Muscle layer of colon (tissue), 2 donors: ENCODE measurements at regions not wholly inside any gene's neighbourhood (a gene's known extent, or its start where the extent isn't known, plus 50 kb on each side); places are given as distances from the start of the nearest gene placed in this dataset.

Experiments
- H3K27ac ChIP-seq: one replicate; pipeline ENCODE4 v1.7.0; 2013; ENCODE audit warnings: low read depth, mild to moderate bottlenecking, low read length, moderate library complexity
- H3K27me3 ChIP-seq, 2 donors: one replicate each; pipeline ENCODE4 v1.7.0; 2013; ENCODE audit warnings: low read length in 2 of 2, mild to moderate bottlenecking in 2 of 2; ENCODE audit not compliant: insufficient read depth in 2 of 2, control insufficient read depth in 1 of 2
- H3K36me3 ChIP-seq: one replicate; pipeline ENCODE4 v1.7.0; 2013; ENCODE audit warnings: mild to moderate bottlenecking, low read length; ENCODE audit not compliant: insufficient read depth
- H3K4me1 ChIP-seq: one replicate; pipeline ENCODE4 v1.7.0; 2013; ENCODE audit warnings: mild to moderate bottlenecking, low read length; ENCODE audit not compliant: insufficient read depth
- H3K4me3 ChIP-seq, 2 donors: one replicate each; pipeline ENCODE4 v1.7.0; 2013; ENCODE audit warnings: low read length in 2 of 2, low read depth in 1 of 2, mild to moderate bottlenecking in 1 of 2, moderate library complexity in 1 of 2
- H3K9ac ChIP-seq: one replicate; pipeline ENCODE4 v1.7.0; 2013; ENCODE audit warnings: low read length
- H3K9me3 ChIP-seq: one replicate; pipeline ENCODE4 v1.7.0; 2013; ENCODE audit warnings: mild to moderate bottlenecking, low read length
- donor health status: abdominal sarcoma.
- donor health status: Adenocarcinoma of cecum.

- Histone ChIP-seq H3K36me3 (no peaks in the 10 kb centered on the region), H3K9me3 (no peaks in the 10 kb centered on the region), H3K27me3 (no peaks in the 10 kb centered on the region), H3K4me1 (no peaks in the 10 kb centered on the region), H3K27ac (no peak overlapping the region), H3K4me3 (no peak overlapping the region), H3K9ac (no peak overlapping the region)
These were observed 52.2 kb upstream of the SPACA1 start for GRCh38 chr6:87995461-87995860.

GRCh38 chr6:87993356-87993755 lies 54.3 kb upstream of the SPACA1 start:
- Histone ChIP-seq H3K9me3 (no peaks in the 10 kb centered on the region), H3K36me3 (no peaks in the 10 kb centered on the region), H3K27me3 (no peaks in the 10 kb centered on the region), H3K4me3 (no peak overlapping the region), H3K4me1 (no peaks in the 10 kb centered on the region), H3K9ac (no peak overlapping the region), H3K27ac (no peak overlapping the region)

GRCh38 chr6:87990871-87991270 lies 56.8 kb upstream of the SPACA1 start:
- no peaks in the 10 kb centered on the region for H3K9me3 ChIP-seq
- H3K36me3 ChIP-seq = no peaks in the 10 kb centered on the region
- H3K4me3 ChIP-seq = no peak overlapping the region
- H3K9ac ChIP-seq = no peak overlapping the region
- no peaks in the 10 kb centered on the region for H3K4me1 ChIP-seq
- H3K27me3 ChIP-seq = no peaks in the 10 kb centered on the region
- H3K27ac ChIP-seq = no peak overlapping the region

- H3K9ac ChIP-seq = no peak overlapping the region
- H3K36me3 ChIP-seq = no peaks in the 10 kb centered on the region
- H3K27ac ChIP-seq = no peak overlapping the region
These were observed 65.5 kb upstream of the SPACA1 start for GRCh38 chr6:87982134-87982533.

GRCh38 chr6:87979737-87980136 lies 67.9 kb upstream of the SPACA1 start:
- Histone ChIP-seq H3K9me3 (no peaks in the 10 kb centered on the region), H3K27ac (no peak overlapping the region), H3K27me3 (no peaks in the 10 kb centered on the region), H3K9ac (no peak overlapping the region), H3K4me1 (no peaks in the 10 kb centered on the region), H3K4me3 (no peak overlapping the region), H3K36me3 (no peaks in the 10 kb centered on the region)

More at GRCh38 chr6:87982134-87982533, 65.5 kb upstream of the SPACA1 start:
- no peaks in the 10 kb centered on the region for H3K27me3 ChIP-seq
- H3K9me3 ChIP-seq = no peaks in the 10 kb centered on the region
- H3K4me3 ChIP-seq = no peak overlapping the region
- H3K4me1 ChIP-seq = no peaks in the 10 kb centered on the region

- no peak overlapping the region for H3K27ac ChIP-seq
- H3K36me3 ChIP-seq = no peaks in the 10 kb centered on the region
- H3K9me3 ChIP-seq = no peaks in the 10 kb centered on the region
- H3K4me3 ChIP-seq = no peak overlapping the region
- H3K9ac ChIP-seq = no peak overlapping the region
- H3K27me3 ChIP-seq = no peaks in the 10 kb centered on the region
- no peaks in the 10 kb centered on the region for H3K4me1 ChIP-seq
These were observed 71.0 kb upstream of the SPACA1 start for GRCh38 chr6:87976616-87977015.

- H3K36me3 ChIP-seq = no peaks in the 10 kb centered on the region
- no peaks in the 10 kb centered on the region for H3K27me3 ChIP-seq
- no peaks in the 10 kb centered on the region for H3K4me1 ChIP-seq
These were observed 72.1 kb upstream of the SPACA1 start for GRCh38 chr6:87975561-87975960.

GRCh38 chr6:87972279-87972678 lies 75.4 kb upstream of the SPACA1 start:
- no peaks in the 10 kb centered on the region for H3K4me1 ChIP-seq
- H3K9ac ChIP-seq = no peak overlapping the region
- no peak overlapping the region for H3K4me3 ChIP-seq
- peaks cover 0 to 7% of the 10 kb centered on the region in 2 donors for H3K27me3 ChIP-seq
- H3K36me3 ChIP-seq = no peaks in the 10 kb centered on the region
- H3K9me3 ChIP-seq = no peaks in the 10 kb centered on the region
- H3K27ac ChIP-seq = no peak overlapping the region

More at GRCh38 chr6:87975561-87975960, 72.1 kb upstream of the SPACA1 start:
- Histone ChIP-seq H3K4me3 (no peak overlapping the region), H3K9ac (no peak overlapping the region), H3K9me3 (no peaks in the 10 kb centered on the region), H3K27ac (no peak overlapping the region)

- Histone ChIP-seq H3K27ac (no peak overlapping the region), H3K36me3 (no peaks in the 10 kb centered on the region), H3K4me1 (no peaks in the 10 kb centered on the region), H3K4me3 (no peak overlapping the region), H3K27me3 (peaks cover 0 to 7% of the 10 kb centered on the region in 2 donors), H3K9ac (no peak overlapping the region), H3K9me3 (no peaks in the 10 kb centered on the region)
These were observed 75.9 kb upstream of the SPACA1 start for GRCh38 chr6:87971605-87972262.

GRCh38 chr6:87968435-87969278 lies 79.0 kb upstream of the SPACA1 start:
- no peaks in the 10 kb centered on the region for H3K36me3 ChIP-seq
- H3K4me3 ChIP-seq = peak overlapping the region; percentile 9 to 51
- H3K9ac ChIP-seq = no peak overlapping the region
- H3K27ac ChIP-seq = no peak overlapping the region
- H3K9me3 ChIP-seq = no peaks in the 10 kb centered on the region
- no peaks in the 10 kb centered on the region for H3K4me1 ChIP-seq
- peaks cover 0 to 7% of the 10 kb centered on the region in 2 donors for H3K27me3 ChIP-seq

GRCh38 chr6:87965806-87966205 lies 81.8 kb upstream of the SPACA1 start:
- Histone ChIP-seq H3K27me3 (peaks cover 0 to 7% of the 10 kb centered on the region in 2 donors), H3K36me3 (no peaks in the 10 kb centered on the region), H3K4me1 (no peaks in the 10 kb centered on the region), H3K9me3 (no peaks in the 10 kb centered on the region), H3K9ac (no peak overlapping the region), H3K4me3 (no peak overlapping the region), H3K27ac (no peak overlapping the region)
